ENCODE measurements at regions not wholly inside any gene's neighbourhood (a gene's known extent, or its start where the extent isn't known, plus 50 kb on each side); places are given as distances from the start of the nearest gene placed in this dataset.
"Not testable (repeated sequence)": the region's sequence is repeated elsewhere in the genome, so short reads cannot be mapped to it uniquely, and the experiment has no call there.

DNA sequence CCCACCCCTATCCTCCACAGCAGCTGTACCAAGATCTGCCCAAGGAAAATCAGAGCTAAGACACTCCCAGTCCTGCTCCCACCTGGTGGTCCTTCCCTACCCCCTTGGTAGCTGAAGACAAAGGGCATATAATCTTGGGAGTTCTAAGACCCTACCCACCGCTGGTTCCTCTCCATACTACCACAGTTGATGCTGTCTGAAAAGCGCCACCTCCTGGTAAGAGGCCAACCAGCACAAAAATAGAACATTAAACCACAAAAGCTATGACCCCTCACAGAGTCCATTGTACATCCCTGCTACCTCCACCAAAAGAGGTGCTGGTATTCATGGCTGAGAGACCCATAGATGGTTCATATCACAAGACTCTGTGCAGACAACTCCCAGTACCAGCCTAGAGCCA lies 161.5 kb upstream of the ARHGAP42 start:
- Histone ChIP-seq H3K9me3 (ENCODE audit: control insufficient read depth in 2 of 2, low read length in 2 of 2) (no peaks in the 10 kb centered on the region), H3K27ac (ENCODE audit: low read depth in 2 of 2, low read length in 2 of 2) (no peak overlapping the region), H3K36me3 (ENCODE audit: control insufficient read depth in 2 of 2, insufficient read depth in 2 of 2, low read length in 2 of 2) (no peaks in the 10 kb centered on the region), H3K27me3 (ENCODE audit: control insufficient read depth in 2 of 2, insufficient read depth in 2 of 2, low read length in 2 of 2) (no peaks in the 10 kb centered on the region), H3K9ac (ENCODE audit: low read depth in 1 of 2, low read length in 2 of 2) (no peak overlapping the region), H3K4me3 (ENCODE audit: low read length in 2 of 2) (no peak overlapping the region), H3K4me1 (ENCODE audit: control insufficient read depth in 2 of 2, insufficient read depth in 2 of 2, low read length in 2 of 2) (no peaks in the 10 kb centered on the region)

DNA sequence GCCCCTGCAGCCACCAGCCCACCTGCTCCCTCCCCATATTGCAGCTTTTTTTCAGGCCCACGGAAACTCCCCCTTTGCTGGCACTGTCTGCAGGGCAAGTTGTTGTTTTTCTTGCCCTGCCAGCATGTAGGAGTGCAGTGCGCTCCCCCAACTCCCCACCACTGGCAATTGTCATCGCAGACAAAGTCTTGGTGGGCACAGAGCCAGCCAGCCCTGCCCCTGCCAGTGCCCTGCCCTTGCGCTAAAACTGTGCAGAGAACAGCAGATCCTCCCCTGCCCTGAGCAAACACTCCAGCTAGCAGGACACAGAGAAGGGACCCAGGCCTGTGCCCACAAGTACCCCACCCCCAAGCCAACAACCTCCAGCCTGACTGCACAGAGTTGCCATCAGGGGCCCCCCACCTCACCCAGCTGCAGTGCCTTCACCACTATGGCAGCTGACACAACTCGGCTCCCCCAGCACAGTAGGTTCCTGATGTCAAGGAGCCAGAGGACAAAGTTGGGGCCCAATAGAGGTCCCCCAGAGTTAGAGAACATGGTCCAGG lies 158.1 kb upstream of the ARHGAP42 start:
- Histone ChIP-seq H3K9me3 (ENCODE audit: control insufficient read depth in 2 of 2, low read length in 2 of 2) (no peaks in the 10 kb centered on the region), H3K36me3 (ENCODE audit: control insufficient read depth in 2 of 2, insufficient read depth in 2 of 2, low read length in 2 of 2) (no peaks in the 10 kb centered on the region), H3K9ac (ENCODE audit: low read depth in 1 of 2, low read length in 2 of 2) (no peak overlapping the region), H3K27ac (ENCODE audit: low read depth in 2 of 2, low read length in 2 of 2) (no peak overlapping the region), H3K4me3 (ENCODE audit: low read length in 2 of 2) (no peak overlapping the region), H3K4me1 (ENCODE audit: control insufficient read depth in 2 of 2, insufficient read depth in 2 of 2, low read length in 2 of 2) (no peaks in the 10 kb centered on the region), H3K27me3 (ENCODE audit: control insufficient read depth in 2 of 2, insufficient read depth in 2 of 2, low read length in 2 of 2) (no peaks in the 10 kb centered on the region)

DNA sequence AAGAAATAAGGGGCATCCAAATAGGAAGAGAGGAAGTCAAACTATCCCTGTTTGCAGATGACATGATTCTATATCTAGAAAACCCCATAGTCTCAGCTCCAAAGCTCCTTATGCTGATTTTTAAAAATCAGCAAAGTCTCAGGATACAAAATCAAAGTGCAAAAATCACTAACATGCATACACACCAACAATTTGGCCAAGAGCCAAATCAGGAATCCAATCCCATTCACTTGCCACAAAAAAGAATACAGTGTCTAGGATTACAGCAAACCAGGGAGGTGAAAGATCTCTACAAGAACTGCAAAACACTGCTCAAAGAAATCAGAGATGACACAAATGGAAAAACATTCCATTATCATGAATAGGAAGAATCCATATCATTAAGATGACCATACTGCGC lies 155.8 kb upstream of the ARHGAP42 start:
- not testable (repeated sequence) for H3K27me3 ChIP-seq (ENCODE audit: control insufficient read depth in 2 of 2, insufficient read depth in 2 of 2, low read length in 2 of 2); H3K9me3 ChIP-seq (ENCODE audit: control insufficient read depth in 2 of 2, low read length in 2 of 2); H3K4me1 ChIP-seq (ENCODE audit: control insufficient read depth in 2 of 2, insufficient read depth in 2 of 2, low read length in 2 of 2); H3K36me3 ChIP-seq (ENCODE audit: control insufficient read depth in 2 of 2, insufficient read depth in 2 of 2, low read length in 2 of 2); H3K27ac ChIP-seq (ENCODE audit: low read depth in 2 of 2, low read length in 2 of 2); H3K9ac ChIP-seq (ENCODE audit: low read depth in 1 of 2, low read length in 2 of 2); H3K4me3 ChIP-seq (ENCODE audit: low read length in 2 of 2)

DNA sequence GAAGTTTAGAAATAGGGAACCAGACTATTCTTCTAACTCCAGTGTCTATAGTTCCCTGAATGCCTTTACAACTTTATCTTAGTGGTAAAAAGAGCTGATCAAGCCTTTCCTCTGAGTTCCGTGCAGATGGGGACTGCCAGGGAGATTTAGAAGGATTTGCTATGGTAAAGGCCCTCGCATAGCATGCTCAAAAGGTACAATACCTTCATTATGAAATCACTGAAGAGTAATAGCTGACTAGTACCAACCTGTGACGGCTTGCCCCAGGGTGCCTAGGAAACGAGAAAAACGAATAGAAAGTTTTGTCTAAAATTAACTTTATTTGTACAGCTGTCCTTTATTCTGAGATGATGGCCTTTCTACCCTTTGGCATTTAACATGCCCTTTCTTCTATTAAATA lies 150.1 kb upstream of the ARHGAP42 start:
- Histone ChIP-seq H3K27me3 (ENCODE audit: control insufficient read depth in 2 of 2, insufficient read depth in 2 of 2, low read length in 2 of 2) (no peaks in the 10 kb centered on the region), H3K4me1 (ENCODE audit: control insufficient read depth in 2 of 2, insufficient read depth in 2 of 2, low read length in 2 of 2) (no peaks in the 10 kb centered on the region), H3K27ac (ENCODE audit: low read depth in 2 of 2, low read length in 2 of 2) (no peak overlapping the region), H3K36me3 (ENCODE audit: control insufficient read depth in 2 of 2, insufficient read depth in 2 of 2, low read length in 2 of 2) (no peaks in the 10 kb centered on the region), H3K9me3 (ENCODE audit: control insufficient read depth in 2 of 2, low read length in 2 of 2) (no peaks in the 10 kb centered on the region), H3K9ac (ENCODE audit: low read depth in 1 of 2, low read length in 2 of 2) (no peak overlapping the region), H3K4me3 (ENCODE audit: low read length in 2 of 2) (no peak overlapping the region)

DNA sequence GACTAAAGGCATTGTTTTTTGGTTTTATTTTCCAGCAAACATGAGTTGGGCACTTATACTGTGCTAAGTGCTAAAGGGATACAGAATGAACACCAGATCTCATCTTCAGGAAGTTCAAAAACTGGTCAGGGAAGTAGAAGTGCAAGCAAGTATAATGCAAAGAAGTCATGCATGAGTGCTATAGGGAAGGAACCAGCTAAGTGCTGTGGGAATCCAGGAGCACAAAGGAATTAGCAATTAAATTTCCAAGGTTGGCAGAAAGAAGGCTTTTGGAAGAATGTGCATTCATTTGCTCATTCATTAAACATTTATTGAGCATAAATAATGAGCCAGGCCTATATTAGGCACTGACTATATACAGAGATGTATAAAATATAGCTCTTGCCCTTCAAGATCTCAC lies 143.7 kb upstream of the ARHGAP42 start:
- Histone ChIP-seq H3K4me3 (ENCODE audit: low read length in 2 of 2) (no peak overlapping the region), H3K36me3 (ENCODE audit: control insufficient read depth in 2 of 2, insufficient read depth in 2 of 2, low read length in 2 of 2) (no peaks in the 10 kb centered on the region), H3K9ac (ENCODE audit: low read depth in 1 of 2, low read length in 2 of 2) (no peak overlapping the region), H3K27me3 (ENCODE audit: control insufficient read depth in 2 of 2, insufficient read depth in 2 of 2, low read length in 2 of 2) (no peaks in the 10 kb centered on the region), H3K27ac (ENCODE audit: low read depth in 2 of 2, low read length in 2 of 2) (no peak overlapping the region), H3K9me3 (ENCODE audit: control insufficient read depth in 2 of 2, low read length in 2 of 2) (no peaks in the 10 kb centered on the region), H3K4me1 (ENCODE audit: control insufficient read depth in 2 of 2, insufficient read depth in 2 of 2, low read length in 2 of 2) (peaks cover 0 to 4% of the 10 kb centered on the region in 2 donors)

DNA sequence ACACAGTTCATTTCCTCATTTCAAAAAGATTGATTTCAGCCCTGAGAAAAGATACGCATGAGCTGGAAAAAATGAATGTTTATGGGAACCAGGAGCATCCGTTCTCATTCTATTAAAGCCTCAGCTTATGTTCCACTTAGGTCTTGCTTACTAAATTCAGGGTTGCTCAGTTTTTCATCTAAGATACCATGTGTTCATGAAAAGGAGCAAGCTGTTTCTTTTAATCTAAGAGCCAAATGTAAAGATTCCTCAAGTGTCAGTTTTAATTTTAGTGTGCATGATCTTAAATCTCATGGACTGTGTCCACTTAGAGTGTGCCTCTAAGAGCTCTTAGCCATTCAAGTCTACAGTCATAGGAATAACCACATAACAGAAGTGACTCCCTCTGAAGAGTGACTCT lies 141.5 kb upstream of the ARHGAP42 start:
- no peaks in the 10 kb centered on the region for H3K27me3 ChIP-seq (ENCODE audit: control insufficient read depth in 2 of 2, insufficient read depth in 2 of 2, low read length in 2 of 2)
- no peak overlapping the region for H3K9ac ChIP-seq (ENCODE audit: low read depth in 1 of 2, low read length in 2 of 2)
- H3K9me3 ChIP-seq (ENCODE audit: control insufficient read depth in 2 of 2, low read length in 2 of 2), result no peaks in the 10 kb centered on the region
- H3K4me1 ChIP-seq (ENCODE audit: control insufficient read depth in 2 of 2, insufficient read depth in 2 of 2, low read length in 2 of 2), result peaks cover 0 to 4% of the 10 kb centered on the region in 2 donors
- no peaks in the 10 kb centered on the region for H3K36me3 ChIP-seq (ENCODE audit: control insufficient read depth in 2 of 2, insufficient read depth in 2 of 2, low read length in 2 of 2)
- H3K27ac ChIP-seq (ENCODE audit: low read depth in 2 of 2, low read length in 2 of 2), result no peak overlapping the region
- H3K4me3 ChIP-seq (ENCODE audit: low read length in 2 of 2), result no peak overlapping the region

DNA sequence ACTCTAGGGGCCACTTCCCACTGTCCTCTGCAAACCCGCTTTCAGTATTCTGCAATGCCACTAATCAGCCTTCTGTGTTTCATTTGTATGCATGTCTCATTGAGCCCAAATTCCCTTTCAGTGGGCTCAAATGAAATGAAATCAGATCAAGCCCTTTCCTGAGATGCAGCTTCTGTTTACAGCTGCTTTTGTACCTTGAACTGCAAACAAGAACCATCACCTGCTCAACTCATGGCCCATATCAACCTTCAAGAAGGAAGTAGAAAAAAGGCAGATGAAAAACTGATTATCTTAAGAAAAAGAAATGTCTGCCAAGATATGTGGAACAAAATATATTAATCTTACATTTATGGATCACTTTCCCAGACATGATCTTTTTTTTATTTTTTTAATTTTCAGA lies 141.1 kb upstream of the ARHGAP42 start:
- Histone ChIP-seq H3K27ac (ENCODE audit: low read depth in 2 of 2, low read length in 2 of 2) (no peak overlapping the region), H3K9me3 (ENCODE audit: control insufficient read depth in 2 of 2, low read length in 2 of 2) (no peaks in the 10 kb centered on the region), H3K27me3 (ENCODE audit: control insufficient read depth in 2 of 2, insufficient read depth in 2 of 2, low read length in 2 of 2) (no peaks in the 10 kb centered on the region), H3K9ac (ENCODE audit: low read depth in 1 of 2, low read length in 2 of 2) (no peak overlapping the region), H3K36me3 (ENCODE audit: control insufficient read depth in 2 of 2, insufficient read depth in 2 of 2, low read length in 2 of 2) (no peaks in the 10 kb centered on the region), H3K4me3 (ENCODE audit: low read length in 2 of 2) (no peak overlapping the region), H3K4me1 (ENCODE audit: control insufficient read depth in 2 of 2, insufficient read depth in 2 of 2, low read length in 2 of 2) (peaks cover 0 to 4% of the 10 kb centered on the region in 2 donors)

DNA sequence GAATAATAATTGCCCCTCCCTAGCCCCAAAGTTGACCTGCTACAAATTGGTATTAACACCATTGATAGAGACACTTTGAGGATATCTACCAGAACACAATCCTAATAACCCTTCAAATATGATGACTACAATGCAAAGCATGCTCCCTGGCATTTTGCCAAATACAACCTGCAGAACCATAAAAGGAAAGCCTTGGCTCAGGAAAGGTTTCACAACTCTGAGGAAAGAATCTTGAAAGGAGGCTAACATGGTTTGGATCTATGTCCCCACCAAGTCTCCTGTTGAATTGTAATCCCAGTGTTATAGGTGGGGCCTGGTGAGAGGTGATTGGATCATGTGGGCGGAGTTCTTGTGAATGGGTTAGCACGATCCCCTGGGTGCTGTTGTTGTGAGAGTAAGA lies 140.4 kb upstream of the ARHGAP42 start:
- H3K4me3 ChIP-seq (ENCODE audit: low read length in 2 of 2), result no peak overlapping the region
- H3K9ac ChIP-seq (ENCODE audit: low read depth in 1 of 2, low read length in 2 of 2), result no peak overlapping the region
- H3K27ac ChIP-seq (ENCODE audit: low read depth in 2 of 2, low read length in 2 of 2), result no peak overlapping the region
- no peaks in the 10 kb centered on the region for H3K27me3 ChIP-seq (ENCODE audit: control insufficient read depth in 2 of 2, insufficient read depth in 2 of 2, low read length in 2 of 2)
- no peaks in the 10 kb centered on the region for H3K36me3 ChIP-seq (ENCODE audit: control insufficient read depth in 2 of 2, insufficient read depth in 2 of 2, low read length in 2 of 2)
- no peaks in the 10 kb centered on the region for H3K9me3 ChIP-seq (ENCODE audit: control insufficient read depth in 2 of 2, low read length in 2 of 2)
- H3K4me1 ChIP-seq (ENCODE audit: control insufficient read depth in 2 of 2, insufficient read depth in 2 of 2, low read length in 2 of 2), result peaks cover 0 to 4% of the 10 kb centered on the region in 2 donors

DNA sequence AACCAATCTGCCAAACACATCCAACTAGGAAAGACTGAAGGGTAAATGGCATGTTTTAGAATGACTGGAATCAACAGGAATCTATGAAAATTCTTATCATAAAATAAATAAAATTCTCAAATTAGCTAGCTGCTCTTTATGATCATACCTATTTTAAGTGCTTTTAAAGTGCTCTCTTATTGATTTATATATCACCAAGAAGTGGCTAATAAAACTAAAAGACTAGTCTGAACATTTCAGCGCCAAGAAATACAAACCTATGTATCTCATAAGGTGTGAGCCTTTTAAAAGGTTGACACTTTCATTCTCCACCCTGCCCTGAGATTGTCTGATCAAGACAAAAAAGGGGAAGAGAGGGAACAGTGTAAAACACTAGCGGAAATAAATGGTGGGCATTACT lies 136.8 kb upstream of the ARHGAP42 start:
- Histone ChIP-seq H3K27me3 (ENCODE audit: control insufficient read depth in 2 of 2, insufficient read depth in 2 of 2, low read length in 2 of 2) (no peaks in the 10 kb centered on the region), H3K9ac (ENCODE audit: low read depth in 1 of 2, low read length in 2 of 2) (no peak overlapping the region), H3K36me3 (ENCODE audit: control insufficient read depth in 2 of 2, insufficient read depth in 2 of 2, low read length in 2 of 2) (no peaks in the 10 kb centered on the region), H3K4me1 (ENCODE audit: control insufficient read depth in 2 of 2, insufficient read depth in 2 of 2, low read length in 2 of 2) (peaks cover 0 to 4% of the 10 kb centered on the region in 2 donors), H3K4me3 (ENCODE audit: low read length in 2 of 2) (no peak overlapping the region), H3K9me3 (ENCODE audit: control insufficient read depth in 2 of 2, low read length in 2 of 2) (no peaks in the 10 kb centered on the region), H3K27ac (ENCODE audit: low read depth in 2 of 2, low read length in 2 of 2) (no peak overlapping the region)

DNA sequence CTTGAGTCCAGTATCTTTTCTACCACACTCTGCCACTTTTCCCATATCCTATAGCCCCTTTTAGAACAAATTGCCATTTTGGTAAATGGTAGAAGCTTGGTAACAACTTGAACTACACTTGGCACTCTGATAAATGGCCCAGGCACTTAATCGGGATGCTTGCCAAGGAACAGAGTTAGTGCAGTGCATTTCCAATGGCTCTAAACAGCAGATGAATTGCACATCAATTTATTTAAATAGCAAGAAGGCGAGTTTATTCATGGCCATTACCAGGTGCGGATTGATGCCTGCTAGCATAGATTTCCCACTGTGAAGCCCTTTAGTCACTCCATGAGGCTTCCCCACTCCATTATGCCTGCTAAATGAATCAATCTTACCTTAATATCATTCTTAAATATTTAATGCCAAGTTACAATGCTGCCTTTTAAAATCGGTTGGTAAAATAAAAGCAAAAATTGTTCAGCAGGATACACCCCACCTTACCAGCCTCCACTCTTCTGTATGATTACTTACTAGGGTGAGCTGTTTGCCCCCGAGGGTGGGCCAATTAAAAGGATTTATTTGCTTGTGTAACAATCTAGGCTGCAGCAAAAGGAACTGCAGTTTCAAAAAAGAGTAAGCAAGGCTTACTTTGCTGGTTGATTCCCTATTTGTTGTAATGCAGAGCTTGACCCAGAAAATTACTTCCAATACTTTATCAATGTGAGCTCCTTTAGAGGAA lies 136.0 kb upstream of the ARHGAP42 start:
- Histone ChIP-seq H3K36me3 (ENCODE audit: control insufficient read depth in 2 of 2, insufficient read depth in 2 of 2, low read length in 2 of 2) (no peaks in the 10 kb centered on the region), H3K4me3 (ENCODE audit: low read length in 2 of 2) (no peak overlapping the region), H3K27ac (ENCODE audit: low read depth in 2 of 2, low read length in 2 of 2) (no peak overlapping the region), H3K9me3 (ENCODE audit: control insufficient read depth in 2 of 2, low read length in 2 of 2) (no peaks in the 10 kb centered on the region), H3K4me1 (ENCODE audit: control insufficient read depth in 2 of 2, insufficient read depth in 2 of 2, low read length in 2 of 2) (no peaks in the 10 kb centered on the region), H3K27me3 (ENCODE audit: control insufficient read depth in 2 of 2, insufficient read depth in 2 of 2, low read length in 2 of 2) (no peaks in the 10 kb centered on the region), H3K9ac (ENCODE audit: low read depth in 1 of 2, low read length in 2 of 2) (no peak overlapping the region)
